MM.1S (cell line): ENCODE measurements at regions not wholly inside any gene's neighbourhood (a gene's known extent, or its start where the extent isn't known, plus 50 kb on each side); places are given as distances from the start of the nearest gene placed in this dataset.

Source experiments
- DNase-seq: peaks from one replicate; pipeline ENCODE4 v3.0.0-alpha.2; 2015
- H2AFZ ChIP-seq: fragments of 300-600 bp; sonication (generic); 2 replicates; pipeline ENCODE4 v1.6.0; 2016; ENCODE audit warnings: antibody characterized with exemption, low read length
- H3F3A ChIP-seq: fragments of 300-600 bp; sonication (generic); 2 replicates; pipeline ENCODE4 v1.6.1; 2016; ENCODE audit warnings: mild to moderate bottlenecking, antibody characterized with exemption, low read length, moderate library complexity, mixed read lengths; ENCODE audit not compliant: insufficient read depth
- H3K27ac ChIP-seq: fragments of 300-600 bp; sonication (generic); 2 replicates; pipeline ENCODE4 v1.5.1; 2016; ENCODE audit warnings: mild to moderate bottlenecking, low read length
- H3K27me3 ChIP-seq: fragments of 300-600 bp; sonication (generic); replicated peaks from 2 replicates; pipeline ENCODE4 v1.6.0; 2016; ENCODE audit warnings: low read length; ENCODE audit not compliant: insufficient read depth
- H3K36me3 ChIP-seq: fragments of 300-600 bp; sonication (generic); replicated peaks from 2 replicates; pipeline ENCODE4 v1.6.1; 2016; ENCODE audit warnings: mild to moderate bottlenecking, low read length, mixed read lengths; ENCODE audit not compliant: insufficient read depth
- H3K4me1 ChIP-seq: fragments of 300-600 bp; sonication (generic); 2 replicates; pipeline ENCODE4 v1.6.1; 2016; ENCODE audit warnings: low read length, mixed read lengths
- H3K4me2 ChIP-seq: fragments of 300-600 bp; sonication (generic); 2 replicates; pipeline ENCODE4 v1.6.0; 2016; ENCODE audit warnings: low read depth, low read length
- H3K4me3 ChIP-seq: fragments of 300-600 bp; sonication (generic); 2 replicates; pipeline ENCODE4 v1.5.1; 2016; ENCODE audit warnings: low read length, mixed read lengths
- H3K79me2 ChIP-seq: fragments of 300-600 bp; sonication (generic); 2 replicates; pipeline ENCODE4 v1.6.1; 2016; ENCODE audit warnings: mixed run types, low read length, mixed read lengths
- H3K9ac ChIP-seq: fragments of 300-600 bp; sonication (generic); 2 replicates; pipeline ENCODE4 v1.6.1; 2016; ENCODE audit warnings: low read length, mixed read lengths
- H3K9me2 ChIP-seq: fragments of 300-600 bp; sonication (generic); replicated peaks from 2 replicates; pipeline ENCODE4 v1.6.1; 2016; ENCODE audit warnings: mild to moderate bottlenecking, low read length, mixed read lengths; ENCODE audit not compliant: insufficient read depth
- H3K9me3 ChIP-seq: fragments of 300-600 bp; sonication (generic); replicated peaks from 2 replicates; pipeline ENCODE4 v1.6.1; 2016; ENCODE audit warnings: mild to moderate bottlenecking, low read length, mixed read lengths; ENCODE audit not compliant: insufficient read depth
- H4K20me1 ChIP-seq: fragments of 300-600 bp; sonication (generic); 2 replicates; pipeline ENCODE4 v1.6.1; 2016; ENCODE audit warnings: mild to moderate bottlenecking, low read length, moderate library complexity, mixed read lengths; ENCODE audit not compliant: insufficient read depth
- CTCF ChIP-seq: fragments of 300-600 bp; sonication (generic); IDR thresholded peaks from 2 replicates; pipeline ENCODE4 v1.5.1; 2016; ENCODE audit warnings: antibody characterized with exemption, low read length, mixed read lengths
- EZH2 ChIP-seq: fragments of 300-600 bp; sonication (generic); optimal IDR thresholded peaks from 2 replicates; pipeline ENCODE3; 2017; ENCODE audit warnings: low read depth, mild to moderate bottlenecking, antibody characterized with exemption, low read length, mixed read lengths
- EZH2phosphoT487 ChIP-seq: fragments of 300-600 bp; sonication (generic); IDR thresholded peaks from 2 replicates; pipeline ENCODE4 v1.6.1; 2018; ENCODE audit warnings: antibody characterized with exemption, low read length

GRCh38 chr7:25481891-25482290 is 253.6 kb upstream of the NPVF start:
- H3K4me2 ChIP-seq, result no peak overlapping the region
- no peak overlapping the region for H2AFZ ChIP-seq
- TF ChIP-seq EZH2, result no peak
- no peak for TF ChIP-seq EZH2phosphoT487
- TF ChIP-seq CTCF, result no peak
- no peak overlapping the region for H3K4me3 ChIP-seq
- no peaks in the 10 kb centered on the region for H3K27me3 ChIP-seq
- no peaks in the 10 kb centered on the region for H3K9me3 ChIP-seq
- no peaks in the 10 kb centered on the region for H3K36me3 ChIP-seq
- DNase-seq, result no peak
- H3K27ac ChIP-seq, result no peak overlapping the region
- no peaks in the 10 kb centered on the region for H3K4me1 ChIP-seq
- H3K79me2 ChIP-seq, result no peaks in the 10 kb centered on the region
- H3K9ac ChIP-seq, result no peak overlapping the region
- H3K9me2 ChIP-seq, result no peaks in the 10 kb centered on the region
- H4K20me1 ChIP-seq, result no peaks in the 10 kb centered on the region
- no peaks in the 10 kb centered on the region for H3F3A ChIP-seq

- no peak overlapping the region for H3K27ac ChIP-seq
These were observed 254.3 kb upstream of the NPVF start for GRCh38 chr7:25482631-25483030.

GRCh38 chr7:25485026-25485425 is 256.7 kb upstream of the NPVF start:
- Histone ChIP-seq H3K4me2 (no peak overlapping the region), H3K27me3 (no peaks in the 10 kb centered on the region), H3K9ac (no peak overlapping the region), H3K79me2 (no peaks in the 10 kb centered on the region), H3K36me3 (no peaks in the 10 kb centered on the region), H3K27ac (no peak overlapping the region), H3F3A (no peaks in the 10 kb centered on the region), H4K20me1 (no peaks in the 10 kb centered on the region), H3K4me3 (no peak overlapping the region), H3K4me1 (no peaks in the 10 kb centered on the region), H2AFZ (no peak overlapping the region), H3K9me3 (no peaks in the 10 kb centered on the region), H3K9me2 (no peaks in the 10 kb centered on the region)
- TF ChIP-seq CTCF (no peak), EZH2 (no peak), EZH2phosphoT487 (no peak)
- no peak for DNase-seq

More at GRCh38 chr7:25482631-25483030, 254.3 kb upstream of the NPVF start:
- H3K4me2 ChIP-seq, result no peak overlapping the region
- no peak for TF ChIP-seq EZH2
- no peak for TF ChIP-seq CTCF
- no peak for TF ChIP-seq EZH2phosphoT487
- no peaks in the 10 kb centered on the region for H3K9me2 ChIP-seq
- H3K9me3 ChIP-seq, result no peaks in the 10 kb centered on the region
- no peak overlapping the region for H3K9ac ChIP-seq
- H3K4me1 ChIP-seq, result no peaks in the 10 kb centered on the region
- no peak for DNase-seq
- H2AFZ ChIP-seq, result no peak overlapping the region
- no peaks in the 10 kb centered on the region for H3K79me2 ChIP-seq
- no peaks in the 10 kb centered on the region for H4K20me1 ChIP-seq
- no peaks in the 10 kb centered on the region for H3K36me3 ChIP-seq
- H3K4me3 ChIP-seq, result no peak overlapping the region
- no peaks in the 10 kb centered on the region for H3K27me3 ChIP-seq
- H3F3A ChIP-seq, result no peaks in the 10 kb centered on the region

- H3K36me3 ChIP-seq, result no peaks in the 10 kb centered on the region
- no peak overlapping the region for H3K9ac ChIP-seq
- TF ChIP-seq EZH2 (no peak), EZH2phosphoT487 (no peak), CTCF (no peak)
- H3K27me3 ChIP-seq, result no peaks in the 10 kb centered on the region
- H3K27ac ChIP-seq, result no peak overlapping the region
- H4K20me1 ChIP-seq, result no peaks in the 10 kb centered on the region
- no peaks in the 10 kb centered on the region for H3F3A ChIP-seq
- no peaks in the 10 kb centered on the region for H3K9me2 ChIP-seq
- no peak overlapping the region for H3K4me3 ChIP-seq
- DNase-seq, result no peak
- H2AFZ ChIP-seq, result no peak overlapping the region
- H3K9me3 ChIP-seq, result no peaks in the 10 kb centered on the region
- no peaks in the 10 kb centered on the region for H3K79me2 ChIP-seq
- H3K4me1 ChIP-seq, result no peaks in the 10 kb centered on the region
- no peak overlapping the region for H3K4me2 ChIP-seq
These were observed 258.4 kb upstream of the NPVF start for GRCh38 chr7:25486656-25487055.
